Fibroblast of mammary gland (primary cell): ENCODE measurements at regions not wholly inside any gene's neighbourhood (a gene's known extent, or its start where the extent isn't known, plus 50 kb on each side); places are given as distances from the start of the nearest gene placed in this dataset.
A peak's percentile ranks its signal among the peaks of the same experiment; 100 is the strongest.

Experiments used
- DNase-seq: peaks from one replicate; pipeline ENCODE4 v3.0.0-alpha.2; 2010; ENCODE audit warnings: low read depth
- H3K4me3 ChIP-seq: 2 replicates; pipeline ENCODE4 v1.5.1; 2011; ENCODE audit warnings: low read depth, mild to moderate bottlenecking, low read length, moderate library complexity; ENCODE audit not compliant: control insufficient read depth
- CTCF ChIP-seq: conservative IDR thresholded peaks from 2 replicates; pipeline ENCODE4 v1.5.1; 2011; ENCODE audit warnings: low read depth, low read length, inconsistent platforms; ENCODE audit not compliant: control insufficient read depth, insufficient read depth

DNA sequence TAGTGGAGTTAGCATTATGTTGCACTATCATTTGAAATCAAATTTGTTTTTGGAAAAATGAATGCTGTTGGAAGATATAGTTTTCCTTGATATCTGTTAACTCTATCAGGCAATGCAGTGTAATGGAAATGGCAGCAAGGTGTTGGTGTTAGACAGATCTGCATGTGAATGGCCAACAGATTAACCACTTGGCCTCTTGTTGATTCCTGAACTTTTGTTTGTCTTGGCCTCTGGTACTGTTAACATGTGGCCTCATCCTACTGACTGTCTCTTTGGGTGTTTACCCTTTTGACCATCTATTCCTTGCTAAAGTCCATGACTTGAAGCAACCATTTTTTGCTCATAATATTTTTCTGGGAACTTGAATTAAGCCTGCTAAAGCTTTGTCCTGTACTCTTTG is 110.2 kb upstream of the CDH2 start:
- TF ChIP-seq CTCF = no peak
- H3K4me3 ChIP-seq = no peak overlapping the region
- no peak for DNase-seq

DNA sequence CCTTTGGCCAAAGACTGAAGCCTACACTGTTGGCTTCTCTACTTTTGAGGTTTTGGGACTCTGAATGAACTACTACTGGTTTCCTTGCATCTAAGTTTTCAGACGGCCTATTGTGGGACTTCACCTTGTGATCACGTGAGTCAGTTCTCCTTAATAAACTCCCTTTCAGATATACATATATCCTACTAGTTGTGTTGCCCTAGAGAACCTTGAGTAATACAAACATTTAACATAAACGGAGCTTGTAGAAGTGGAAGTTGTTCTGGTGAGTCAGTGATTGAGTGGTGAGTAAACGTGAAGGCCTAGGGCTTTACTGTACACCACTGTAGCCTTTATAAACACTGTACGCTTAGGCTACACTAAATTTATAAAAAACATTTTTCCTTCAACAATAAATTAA is 107.2 kb upstream of the CDH2 start:
- TF ChIP-seq CTCF = no peak
- peak; percentile 4 for DNase-seq
- no peak overlapping the region for H3K4me3 ChIP-seq

DNA sequence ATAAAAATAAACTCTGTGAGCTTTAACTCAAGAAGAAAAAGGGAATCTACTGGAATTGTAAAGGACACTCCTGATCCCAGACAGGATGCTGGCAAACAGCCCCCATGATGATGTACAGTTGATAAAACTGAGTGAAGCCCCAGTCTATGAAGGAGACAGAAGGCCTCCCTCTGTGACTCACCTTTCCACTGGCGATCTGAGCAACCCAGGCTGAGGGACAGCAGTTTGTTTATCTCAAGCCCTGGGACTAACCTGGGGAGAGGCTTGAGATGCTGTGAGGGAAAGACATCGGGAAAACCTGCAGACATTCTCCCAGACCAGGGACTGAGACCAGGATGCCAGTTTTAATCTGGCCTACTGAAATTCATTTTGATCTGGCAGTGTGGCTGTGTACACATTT is 104.5 kb upstream of the CDH2 start:
- no peak for DNase-seq
- no peak overlapping the region for H3K4me3 ChIP-seq
- no peak for TF ChIP-seq CTCF

- peak; percentile 1 for DNase-seq
- no peak for TF ChIP-seq CTCF
- no peak overlapping the region for H3K4me3 ChIP-seq
Observed at GRCh38 chr18:28269750-28270149, 92.8 kb upstream of the CDH2 start.

- no peak overlapping the region for H3K4me3 ChIP-seq
- DNase-seq = peak; percentile 28
- TF ChIP-seq CTCF = no peak
Observed at GRCh38 chr18:28267878-28268625, 91.1 kb upstream of the CDH2 start.

DNA sequence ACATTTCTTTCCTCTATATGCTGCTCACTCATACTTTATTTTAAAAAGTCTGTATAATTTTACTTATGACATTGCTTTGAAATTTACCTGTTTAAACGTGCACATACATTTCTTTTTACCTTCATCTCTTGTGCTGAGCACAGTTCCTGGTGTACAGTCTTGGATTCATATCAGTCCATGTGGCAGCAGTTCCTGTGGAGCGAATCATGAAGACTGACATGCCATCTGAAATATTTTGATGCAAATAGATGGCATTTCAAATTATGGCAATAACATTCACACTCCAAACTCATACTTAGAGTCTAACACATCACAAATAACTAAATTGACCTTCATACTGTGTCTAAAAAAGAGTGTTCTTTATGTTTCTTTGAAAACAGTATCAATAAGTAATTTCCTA is 90.3 kb upstream of the CDH2 start:
- no peak for TF ChIP-seq CTCF
- no peak overlapping the region for H3K4me3 ChIP-seq
- no peak for DNase-seq

- no peak overlapping the region for H3K4me3 ChIP-seq
- TF ChIP-seq CTCF = no peak
- DNase-seq = no peak
Observed at GRCh38 chr18:28256166-28256565, 79.2 kb upstream of the CDH2 start.
